COLO829 (cell line): ENCODE measurements at regions not wholly inside any gene's neighbourhood (a gene's known extent, or its start where the extent isn't known, plus 50 kb on each side); places are given as distances from the start of the nearest gene placed in this dataset.

ENCODE experiments used
- DNase-seq: peaks from one replicate; pipeline ENCODE4 v3.0.0; 2012; ENCODE audit warnings: low spot score

DNA sequence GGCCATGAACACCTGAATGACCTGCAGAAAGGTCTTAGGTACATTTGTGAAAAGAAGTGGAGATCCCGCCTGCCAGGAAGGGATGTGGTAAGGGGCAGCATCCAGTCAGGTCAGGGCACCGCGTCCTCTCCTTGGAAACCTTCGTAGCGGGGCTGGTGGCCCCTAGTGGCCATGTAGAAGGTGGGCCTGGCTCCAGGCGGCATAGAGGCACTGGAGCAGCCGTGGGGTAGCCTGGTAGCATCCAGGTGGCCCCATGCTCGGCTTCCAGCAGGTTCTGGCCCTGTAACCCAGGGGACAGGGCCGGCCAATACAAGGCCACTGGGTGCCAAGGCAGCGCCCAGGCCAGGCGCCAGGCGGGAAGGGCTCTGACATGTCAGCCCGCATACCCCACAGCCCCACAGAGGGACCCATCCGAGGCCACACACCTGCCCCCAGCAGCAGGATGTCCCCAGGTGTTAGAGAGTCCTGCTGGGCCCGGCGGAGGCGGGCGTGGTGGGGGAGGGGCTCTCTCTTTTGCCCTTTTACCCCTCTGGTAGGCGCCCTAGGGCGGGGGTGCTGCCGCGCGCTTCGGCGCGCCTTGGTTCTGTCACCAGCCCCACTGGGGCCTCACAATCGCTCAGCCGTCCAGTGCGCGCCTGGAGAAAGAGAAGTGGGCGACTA lies 58.3 kb upstream of the SPATA31E1 start:
- no peak for DNase-seq

DNA sequence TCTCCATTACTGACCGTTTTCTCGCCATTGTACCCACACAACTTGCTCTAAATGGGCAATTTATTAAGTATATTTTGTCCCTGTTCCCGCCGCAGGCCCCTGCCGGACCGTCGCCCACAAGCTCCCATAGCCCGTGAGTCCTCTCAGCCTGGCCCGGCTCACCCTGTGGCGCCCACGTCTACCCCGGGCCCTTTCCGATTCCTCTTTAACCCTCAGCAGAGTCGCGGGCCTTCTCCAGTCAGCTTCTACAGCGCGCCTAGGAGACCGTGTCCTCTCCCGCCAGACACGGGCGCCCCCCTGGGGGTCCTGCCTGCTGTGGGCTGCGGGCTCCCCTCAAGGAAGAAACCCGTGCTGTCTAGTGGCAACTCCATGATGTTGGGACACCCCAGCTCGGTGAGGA lies 57.8 kb upstream of the SPATA31E1 start:
- no peak for DNase-seq

DNA sequence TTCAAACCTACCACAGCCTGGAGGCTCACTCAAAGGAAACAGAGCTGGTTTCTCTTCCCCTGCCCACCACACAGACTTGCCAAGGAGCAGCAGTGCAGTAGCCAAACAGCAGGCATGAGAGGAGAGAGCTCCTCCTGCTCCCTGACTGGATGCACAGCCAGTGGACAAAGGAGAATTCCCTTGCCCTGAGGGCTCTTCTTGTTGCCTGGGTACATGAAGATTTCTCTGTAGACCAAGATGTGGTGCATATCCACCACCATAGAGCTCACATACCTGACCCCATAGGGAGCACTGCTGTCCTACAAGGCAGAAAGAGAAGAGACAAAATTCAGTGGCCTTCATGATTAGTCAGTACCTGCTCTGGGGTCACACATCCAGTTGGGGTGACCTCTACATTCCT lies 56.3 kb upstream of the SPATA31E1 start:
- DNase-seq, result no peak

DNA sequence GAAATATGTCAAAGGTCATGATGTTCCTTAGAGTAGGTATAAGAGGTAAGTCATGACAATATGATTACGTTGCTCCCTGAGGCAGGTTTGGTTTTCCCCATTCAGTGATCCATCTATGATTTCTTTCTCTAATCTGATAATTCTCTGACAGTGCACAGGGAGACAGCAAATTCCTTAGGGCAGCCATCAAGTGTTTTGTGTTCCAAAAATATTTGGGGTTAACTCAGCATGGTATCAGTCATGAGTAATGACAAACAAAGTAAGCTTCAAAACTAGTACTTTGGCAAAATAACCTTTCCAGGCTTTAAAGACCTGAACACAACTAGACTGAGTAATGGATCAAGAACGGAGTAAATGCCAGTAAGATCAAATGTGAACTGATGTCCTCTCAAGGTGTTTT lies 55.3 kb upstream of the SPATA31E1 start:
- no peak for DNase-seq

DNA sequence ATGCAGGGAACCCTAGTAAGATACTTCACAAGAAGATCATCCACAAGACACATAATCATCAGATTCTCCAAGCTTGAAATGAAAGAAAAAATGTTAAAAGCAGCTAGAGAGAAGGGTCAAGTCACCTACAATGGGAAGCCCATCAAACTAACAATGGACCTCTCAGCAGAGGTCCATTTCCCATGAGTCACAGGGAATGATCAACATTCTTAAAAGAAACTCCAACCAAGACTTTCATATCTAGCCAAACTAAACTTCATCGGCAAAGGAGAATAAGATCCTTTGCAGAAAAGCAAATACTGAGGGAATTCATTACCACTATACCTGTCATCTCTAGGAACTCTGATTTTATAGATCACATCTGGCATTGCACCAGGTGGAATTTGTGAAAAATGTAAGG lies 52.9 kb upstream of the SPATA31E1 start:
- no peak for DNase-seq

DNA sequence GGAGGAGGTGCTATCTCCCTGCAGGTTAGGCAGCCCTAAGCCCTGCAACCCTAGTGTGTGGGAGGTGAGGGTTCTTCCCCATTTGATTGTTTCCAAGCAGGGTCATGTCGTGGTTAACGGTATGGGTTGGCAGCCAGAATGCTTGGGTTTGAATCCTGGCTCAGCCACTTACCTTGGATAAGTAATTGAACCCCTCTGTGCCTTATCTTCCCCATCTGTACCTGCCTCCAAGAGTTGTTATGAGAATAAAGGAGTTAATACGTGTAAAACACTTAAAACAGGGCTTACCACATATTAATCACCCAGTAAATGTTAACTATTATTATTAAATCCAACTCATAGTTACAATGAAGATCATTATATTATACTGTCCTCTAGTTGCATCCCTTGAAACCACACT lies 52.2 kb upstream of the SPATA31E1 start:
- DNase-seq, result no peak

DNA sequence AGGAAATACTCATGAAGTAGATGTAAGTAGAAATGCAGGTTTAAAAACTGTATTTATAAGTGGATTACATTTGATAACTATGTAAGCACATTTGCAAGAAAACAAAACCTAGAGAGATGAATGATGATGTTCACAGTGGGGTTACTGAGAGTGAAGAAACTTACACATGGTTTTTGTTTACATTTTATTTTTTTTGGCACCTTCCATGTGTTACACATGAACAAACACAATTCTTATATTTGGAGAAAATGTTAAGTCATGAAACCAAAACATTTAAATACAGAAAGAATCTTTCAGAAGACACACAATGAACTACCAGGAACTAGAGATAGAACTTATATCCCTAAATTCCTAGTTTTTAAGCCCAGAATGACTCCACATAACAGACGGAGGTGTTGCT lies 51.5 kb upstream of the SPATA31E1 start:
- DNase-seq, result no peak
